ENCODE measurements at regions not wholly inside any gene's neighbourhood (a gene's known extent, or its start where the extent isn't known, plus 50 kb on each side); places are given as distances from the start of the nearest gene placed in this dataset.

GRCh38 chr14:43937001-43937400, 570.1 kb downstream of the FSCB start:
- Histone ChIP-seq H3K4me1 (ENCODE audit: control insufficient read depth in 2 of 2, insufficient read depth in 2 of 2, low read length in 1 of 2) (no peaks in the 10 kb centered on the region), H3K27ac (ENCODE audit: low read depth in 2 of 2, low read length in 1 of 2) (no peak overlapping the region), H3K9me3 (ENCODE audit: control insufficient read depth in 2 of 2, insufficient read depth in 1 of 2, low read depth in 1 of 2, low read length in 1 of 2) (peaks cover 7 to 12% of the 10 kb centered on the region in 2 donors), H3K27me3 (ENCODE audit: control insufficient read depth in 1 of 2, insufficient read depth in 2 of 2, low read length in 2 of 2) (no peaks in the 10 kb centered on the region), H3K36me3 (ENCODE audit: control insufficient read depth in 2 of 2, insufficient read depth in 2 of 2, low read length in 1 of 2) (no peaks in the 10 kb centered on the region), H3K4me3 (ENCODE audit: low read depth in 1 of 2, low read length in 2 of 2) (no peak overlapping the region)
- 94 to 100% methylated on average over 2 of the region's 2 CpGs for WGBS, 2 donors

DNA sequence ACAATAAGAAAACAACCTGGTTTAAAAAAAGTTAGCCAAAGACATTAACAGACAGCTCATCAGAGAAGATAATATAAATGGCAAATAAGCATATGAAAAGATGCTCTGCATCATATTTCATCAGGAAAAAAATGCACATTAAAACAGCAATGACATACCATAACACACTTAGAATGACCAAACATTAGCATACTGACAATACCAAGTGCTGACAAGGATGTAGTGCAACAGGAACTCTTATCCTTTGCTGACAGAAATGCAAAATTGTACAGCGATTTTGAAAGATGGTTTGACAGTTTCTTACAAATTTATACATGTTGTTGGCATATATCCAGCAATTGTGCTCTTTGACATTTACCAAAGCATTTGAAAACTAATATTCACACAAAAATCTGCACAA, 573.0 kb downstream of the FSCB start:
- Histone ChIP-seq H3K36me3 (ENCODE audit: control insufficient read depth in 2 of 2, insufficient read depth in 2 of 2, low read length in 1 of 2) (no peaks in the 10 kb centered on the region), H3K27me3 (ENCODE audit: control insufficient read depth in 1 of 2, insufficient read depth in 2 of 2, low read length in 2 of 2) (no peaks in the 10 kb centered on the region), H3K27ac (ENCODE audit: low read depth in 2 of 2, low read length in 1 of 2) (no peak overlapping the region), H3K4me1 (ENCODE audit: control insufficient read depth in 2 of 2, insufficient read depth in 2 of 2, low read length in 1 of 2) (no peaks in the 10 kb centered on the region), H3K4me3 (ENCODE audit: low read depth in 1 of 2, low read length in 2 of 2) (no peak overlapping the region), H3K9me3 (ENCODE audit: control insufficient read depth in 2 of 2, insufficient read depth in 1 of 2, low read depth in 1 of 2, low read length in 1 of 2) (peaks cover 4 to 7% of the 10 kb centered on the region in 2 donors)
- 49 to 59% methylated on average over 1 of the region's 1 CpG for WGBS, 2 donors

- Histone ChIP-seq H3K4me1 (ENCODE audit: control insufficient read depth in 2 of 2, insufficient read depth in 2 of 2, low read length in 1 of 2) (no peaks in the 10 kb centered on the region), H3K27me3 (ENCODE audit: control insufficient read depth in 1 of 2, insufficient read depth in 2 of 2, low read length in 2 of 2) (no peaks in the 10 kb centered on the region), H3K4me3 (ENCODE audit: low read depth in 1 of 2, low read length in 2 of 2) (no peak overlapping the region), H3K9me3 (ENCODE audit: control insufficient read depth in 2 of 2, insufficient read depth in 1 of 2, low read depth in 1 of 2, low read length in 1 of 2) (peaks cover 5 to 6% of the 10 kb centered on the region in 2 donors), H3K36me3 (ENCODE audit: control insufficient read depth in 2 of 2, insufficient read depth in 2 of 2, low read length in 1 of 2) (no peaks in the 10 kb centered on the region), H3K27ac (ENCODE audit: low read depth in 2 of 2, low read length in 1 of 2) (no peak overlapping the region)
- WGBS, 2 donors, result 72 to 80% methylated on average over 4 of the region's 4 CpGs
Measured at GRCh38 chr14:43914041-43914693, 592.9 kb downstream of the FSCB start.

- H3K36me3 ChIP-seq (ENCODE audit: control insufficient read depth in 2 of 2, insufficient read depth in 2 of 2, low read length in 1 of 2), result no peaks in the 10 kb centered on the region
- no peak overlapping the region for H3K27ac ChIP-seq (ENCODE audit: low read depth in 2 of 2, low read length in 1 of 2)
- H3K4me1 ChIP-seq (ENCODE audit: control insufficient read depth in 2 of 2, insufficient read depth in 2 of 2, low read length in 1 of 2), result no peaks in the 10 kb centered on the region
- no peak overlapping the region for H3K4me3 ChIP-seq (ENCODE audit: low read depth in 1 of 2, low read length in 2 of 2)
- 64 to 65% methylated on average over 1 of the region's 1 CpG for WGBS, 2 donors
- no peaks in the 10 kb centered on the region for H3K27me3 ChIP-seq (ENCODE audit: control insufficient read depth in 1 of 2, insufficient read depth in 2 of 2, low read length in 2 of 2)
- H3K9me3 ChIP-seq (ENCODE audit: control insufficient read depth in 2 of 2, insufficient read depth in 1 of 2, low read depth in 1 of 2, low read length in 1 of 2), result no peaks in the 10 kb centered on the region
Measured at GRCh38 chr14:43903209-43903608, 603.9 kb downstream of the FSCB start.

DNA sequence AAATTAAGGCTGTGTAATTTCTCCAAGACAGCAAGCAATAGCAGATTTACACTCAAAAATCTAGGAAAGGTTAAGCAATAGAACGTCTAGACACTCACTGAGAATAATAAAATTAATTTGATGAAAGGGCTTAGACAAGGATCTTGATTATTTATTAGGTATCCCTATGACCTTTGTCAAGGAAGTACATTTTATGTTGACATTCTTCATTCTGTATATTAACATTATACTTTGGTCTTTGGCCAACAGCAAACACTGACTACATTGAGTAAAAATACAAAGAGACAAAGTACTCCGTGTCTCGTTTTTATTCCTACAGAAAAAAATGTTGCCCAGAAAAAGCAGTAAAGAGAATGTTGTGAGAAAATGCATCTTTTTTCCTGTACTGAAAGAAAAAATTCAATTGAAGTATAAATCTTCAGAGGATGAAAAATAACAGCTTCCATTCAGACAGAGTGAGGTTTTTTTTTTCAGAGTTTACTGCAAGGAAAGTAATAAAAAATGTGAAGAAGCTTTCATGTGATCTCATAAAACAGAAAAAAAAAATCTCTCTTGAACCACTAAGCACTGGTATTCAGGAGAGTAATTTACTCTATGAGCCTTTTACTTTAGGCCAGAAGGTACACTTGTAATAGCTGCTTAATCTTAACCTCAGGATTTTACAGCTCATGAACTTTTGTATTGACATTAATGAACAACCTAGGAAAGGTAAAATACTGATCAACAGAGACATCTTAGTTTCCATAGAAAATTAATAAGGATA, 605.0 kb downstream of the FSCB start:
- H3K36me3 ChIP-seq (ENCODE audit: control insufficient read depth in 2 of 2, insufficient read depth in 2 of 2, low read length in 1 of 2), result no peaks in the 10 kb centered on the region
- H3K27ac ChIP-seq (ENCODE audit: low read depth in 2 of 2, low read length in 1 of 2), result no peak overlapping the region
- H3K27me3 ChIP-seq (ENCODE audit: control insufficient read depth in 1 of 2, insufficient read depth in 2 of 2, low read length in 2 of 2), result no peaks in the 10 kb centered on the region
- WGBS, 2 donors, result 26 to 29% methylated on average over 3 of the region's 3 CpGs
- H3K4me1 ChIP-seq (ENCODE audit: control insufficient read depth in 2 of 2, insufficient read depth in 2 of 2, low read length in 1 of 2), result no peaks in the 10 kb centered on the region
- H3K4me3 ChIP-seq (ENCODE audit: low read depth in 1 of 2, low read length in 2 of 2), result no peak overlapping the region
- H3K9me3 ChIP-seq (ENCODE audit: control insufficient read depth in 2 of 2, insufficient read depth in 1 of 2, low read depth in 1 of 2, low read length in 1 of 2), result no peaks in the 10 kb centered on the region

- no peaks in the 10 kb centered on the region for H3K36me3 ChIP-seq (ENCODE audit: control insufficient read depth in 2 of 2, insufficient read depth in 2 of 2, low read length in 1 of 2)
- no peak overlapping the region for H3K27ac ChIP-seq (ENCODE audit: low read depth in 2 of 2, low read length in 1 of 2)
- WGBS, 2 donors, result 38 to 43% methylated on average over 2 of the region's 2 CpGs
Measured at GRCh38 chr14:43900173-43900655, 606.9 kb downstream of the FSCB start.

DNA sequence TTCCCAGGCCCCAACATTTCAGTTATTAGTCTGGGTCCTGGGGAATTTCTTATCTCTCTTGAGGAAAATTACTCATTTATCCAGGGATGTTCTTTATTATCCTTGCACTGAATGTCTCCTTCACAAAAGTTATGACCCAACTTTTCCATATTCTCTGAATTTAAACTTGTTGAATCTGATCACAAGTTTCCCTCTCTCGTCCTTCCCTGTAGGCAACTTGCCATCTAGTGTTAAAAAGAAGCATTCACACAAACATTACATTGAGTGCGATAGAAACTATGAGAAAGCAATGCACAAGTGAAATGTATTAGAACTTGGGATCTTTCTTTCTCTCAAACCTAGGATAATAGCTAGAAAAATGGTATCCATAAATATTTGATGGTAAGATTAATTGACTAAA, 608.4 kb downstream of the FSCB start:
- 54 to 59% methylated on average over 2 of the region's 2 CpGs for WGBS, 2 donors
- Histone ChIP-seq H3K36me3 (ENCODE audit: control insufficient read depth in 2 of 2, insufficient read depth in 2 of 2, low read length in 1 of 2) (no peaks in the 10 kb centered on the region), H3K9me3 (ENCODE audit: control insufficient read depth in 2 of 2, insufficient read depth in 1 of 2, low read depth in 1 of 2, low read length in 1 of 2) (no peaks in the 10 kb centered on the region), H3K4me1 (ENCODE audit: control insufficient read depth in 2 of 2, insufficient read depth in 2 of 2, low read length in 1 of 2) (no peaks in the 10 kb centered on the region), H3K27ac (ENCODE audit: low read depth in 2 of 2, low read length in 1 of 2) (no peak overlapping the region), H3K27me3 (ENCODE audit: control insufficient read depth in 1 of 2, insufficient read depth in 2 of 2, low read length in 2 of 2) (no peaks in the 10 kb centered on the region), H3K4me3 (ENCODE audit: low read depth in 1 of 2, low read length in 2 of 2) (no peak overlapping the region)

More at GRCh38 chr14:43900173-43900655, 606.9 kb downstream of the FSCB start:
- Histone ChIP-seq H3K27me3 (ENCODE audit: control insufficient read depth in 1 of 2, insufficient read depth in 2 of 2, low read length in 2 of 2) (no peaks in the 10 kb centered on the region), H3K4me1 (ENCODE audit: control insufficient read depth in 2 of 2, insufficient read depth in 2 of 2, low read length in 1 of 2) (no peaks in the 10 kb centered on the region), H3K9me3 (ENCODE audit: control insufficient read depth in 2 of 2, insufficient read depth in 1 of 2, low read depth in 1 of 2, low read length in 1 of 2) (no peaks in the 10 kb centered on the region), H3K4me3 (ENCODE audit: low read depth in 1 of 2, low read length in 2 of 2) (no peak overlapping the region)

GRCh38 chr14:43896044-43896443, 611.0 kb downstream of the FSCB start:
- H3K36me3 ChIP-seq (ENCODE audit: control insufficient read depth in 2 of 2, insufficient read depth in 2 of 2, low read length in 1 of 2), result no peaks in the 10 kb centered on the region
- no peaks in the 10 kb centered on the region for H3K4me1 ChIP-seq (ENCODE audit: control insufficient read depth in 2 of 2, insufficient read depth in 2 of 2, low read length in 1 of 2)
- no peak overlapping the region for H3K4me3 ChIP-seq (ENCODE audit: low read depth in 1 of 2, low read length in 2 of 2)
- 53 to 63% methylated on average over 2 of the region's 2 CpGs for WGBS, 2 donors
- H3K9me3 ChIP-seq (ENCODE audit: control insufficient read depth in 2 of 2, insufficient read depth in 1 of 2, low read depth in 1 of 2, low read length in 1 of 2), result no peaks in the 10 kb centered on the region
- no peaks in the 10 kb centered on the region for H3K27me3 ChIP-seq (ENCODE audit: control insufficient read depth in 1 of 2, insufficient read depth in 2 of 2, low read length in 2 of 2)
- no peak overlapping the region for H3K27ac ChIP-seq (ENCODE audit: low read depth in 2 of 2, low read length in 1 of 2)

DNA sequence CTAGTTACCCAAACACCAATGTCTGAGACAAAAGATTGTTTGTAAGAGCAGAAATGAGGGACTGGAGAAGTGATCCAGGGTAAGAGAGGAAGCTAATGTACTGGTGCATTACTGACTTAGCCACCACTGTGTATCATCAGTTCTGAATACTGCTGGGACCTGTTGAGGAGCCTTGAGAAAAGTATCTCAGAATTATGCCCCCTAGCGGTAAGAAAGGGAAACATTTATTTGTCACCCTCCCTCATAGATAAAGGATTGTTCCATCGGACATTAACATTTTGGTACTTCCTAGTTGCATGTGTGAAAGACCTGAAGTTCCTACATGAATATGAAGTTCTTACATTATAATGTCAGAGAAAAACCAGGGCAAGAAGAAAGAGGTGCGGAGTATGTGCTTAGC, 612.5 kb downstream of the FSCB start:
- Histone ChIP-seq H3K36me3 (ENCODE audit: control insufficient read depth in 2 of 2, insufficient read depth in 2 of 2, low read length in 1 of 2) (no peaks in the 10 kb centered on the region), H3K27ac (ENCODE audit: low read depth in 2 of 2, low read length in 1 of 2) (no peak overlapping the region), H3K4me3 (ENCODE audit: low read depth in 1 of 2, low read length in 2 of 2) (no peak overlapping the region), H3K9me3 (ENCODE audit: control insufficient read depth in 2 of 2, insufficient read depth in 1 of 2, low read depth in 1 of 2, low read length in 1 of 2) (no peaks in the 10 kb centered on the region), H3K4me1 (ENCODE audit: control insufficient read depth in 2 of 2, insufficient read depth in 2 of 2, low read length in 1 of 2) (no peaks in the 10 kb centered on the region), H3K27me3 (ENCODE audit: control insufficient read depth in 1 of 2, insufficient read depth in 2 of 2, low read length in 2 of 2) (no peaks in the 10 kb centered on the region)
- WGBS, 2 donors, result 56 to 60% methylated on average over 3 of the region's 3 CpGs

DNA sequence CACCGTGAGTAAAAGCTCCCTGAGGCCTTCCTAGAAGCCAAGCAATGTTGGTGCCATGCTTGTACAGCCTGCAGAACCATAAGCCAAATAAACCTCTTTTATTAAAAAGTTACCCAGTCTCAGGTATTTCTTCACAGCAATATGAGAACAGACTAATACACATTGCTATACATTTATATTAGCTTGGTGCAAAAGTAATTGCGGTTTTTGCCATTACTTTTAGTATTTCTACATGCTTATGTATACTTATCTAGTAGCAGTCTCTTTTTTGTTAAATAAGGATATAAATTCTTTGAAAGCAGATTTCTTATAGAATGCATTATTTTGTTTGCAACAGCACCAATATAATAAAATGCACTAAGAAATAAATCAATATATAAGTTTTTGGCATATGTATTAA, 619.6 kb downstream of the FSCB start:
- peaks cover 0 to 2% of the 10 kb centered on the region in 2 donors for H3K9me3 ChIP-seq (ENCODE audit: control insufficient read depth in 2 of 2, insufficient read depth in 1 of 2, low read depth in 1 of 2, low read length in 1 of 2)
- no peak overlapping the region for H3K4me3 ChIP-seq (ENCODE audit: low read depth in 1 of 2, low read length in 2 of 2)
- no peaks in the 10 kb centered on the region for H3K27me3 ChIP-seq (ENCODE audit: control insufficient read depth in 1 of 2, insufficient read depth in 2 of 2, low read length in 2 of 2)
- H3K4me1 ChIP-seq (ENCODE audit: control insufficient read depth in 2 of 2, insufficient read depth in 2 of 2, low read length in 1 of 2), result no peaks in the 10 kb centered on the region
- H3K27ac ChIP-seq (ENCODE audit: low read depth in 2 of 2, low read length in 1 of 2), result no peak overlapping the region
- H3K36me3 ChIP-seq (ENCODE audit: control insufficient read depth in 2 of 2, insufficient read depth in 2 of 2, low read length in 1 of 2), result no peaks in the 10 kb centered on the region
- 87 to 96% methylated on average over 2 of the region's 2 CpGs for WGBS, 2 donors

Data from esophagus (tissue), 2 donors.